Liver (tissue), 8 donors: ENCODE measurements at regions not wholly inside any gene's neighbourhood (a gene's known extent, or its start where the extent isn't known, plus 50 kb on each side); places are given as distances from the start of the nearest gene placed in this dataset.
A peak's percentile ranks its signal among the peaks of the same experiment; 100 is the strongest.

Source experiments
- DNase-seq: peaks from one replicate; pipeline ENCODE4 v3.0.0-alpha.2; 2017; ENCODE audit warnings: low spot score
- H3K27ac ChIP-seq, 2 donors: one replicate each; pipeline ENCODE4 v1.7.0; 2013; ENCODE audit warnings: inconsistent platforms in 2 of 2, low read length in 2 of 2, control low read depth in 1 of 2, low read depth in 1 of 2, mild to moderate bottlenecking in 1 of 2
- H3K27me3 ChIP-seq, 4 donors: one replicate each; pipeline versions ENCODE4 v1.6.1 to v1.7.0; 2013; ENCODE audit warnings: low read length in 3 of 4, inconsistent platforms in 1 of 4, mild to moderate bottlenecking in 1 of 4, moderate library complexity in 1 of 4; ENCODE audit not compliant: control insufficient read depth in 4 of 4, insufficient read depth in 4 of 4
- H3K36me3 ChIP-seq, 4 donors: one replicate each; pipeline versions ENCODE4 v1.6.1 to v1.7.0; 2013; ENCODE audit warnings: low read length in 3 of 4, mild to moderate bottlenecking in 3 of 4, low read depth in 1 of 4, moderate library complexity in 1 of 4; ENCODE audit not compliant: control insufficient read depth in 4 of 4, insufficient read depth in 3 of 4
- H3K4me1 ChIP-seq, 4 donors: one replicate each; pipeline versions ENCODE4 v1.6.1 to v1.7.0; 2013; ENCODE audit warnings: low read length in 3 of 4, mild to moderate bottlenecking in 3 of 4, moderate library complexity in 1 of 4; ENCODE audit not compliant: control insufficient read depth in 4 of 4, insufficient read depth in 4 of 4
- H3K4me3 ChIP-seq, 3 donors: one replicate each; pipeline versions ENCODE4 v1.6.1 to v1.7.0; 2013; ENCODE audit warnings: low read length in 3 of 3, control low read depth in 1 of 3, low read depth in 1 of 3, mild to moderate bottlenecking in 1 of 3
- H3K9ac ChIP-seq, 2 donors: one replicate each; pipeline ENCODE4 v1.7.0; 2013; ENCODE audit warnings: low read length in 2 of 2, mild to moderate bottlenecking in 2 of 2, moderate library complexity in 2 of 2, control low read depth in 1 of 2, low read depth in 1 of 2
- H3K9me3 ChIP-seq, 4 donors: one replicate each; pipeline versions ENCODE4 v1.6.1 to v1.7.0; 2013; ENCODE audit warnings: low read length in 3 of 4; ENCODE audit not compliant: control insufficient read depth in 4 of 4
- ATF3 ChIP-seq: IDR thresholded peaks from 2 replicates; pipeline ENCODE4 v1.6.1; 2016; ENCODE audit warnings: antibody characterized with exemption
- CTCF ChIP-seq: fragments of 150-350 bp; IDR thresholded peaks from 2 replicates; pipeline ENCODE4 v1.5.1; 2017; ENCODE audit warnings: improper control_type of control experiment, low read depth, low read length; ENCODE audit not compliant: missing input control
- EGR1 ChIP-seq, 2 donors: IDR thresholded peaks; 2 replicates each; pipeline ENCODE4 v1.6.1; 2016 to 2018; ENCODE audit warnings: antibody characterized with exemption in 2 of 2, low read depth in 2 of 2
- FOXA1 ChIP-seq: IDR thresholded peaks from 2 replicates; pipeline ENCODE4 v1.6.1; 2016; ENCODE audit warnings: antibody characterized with exemption
- FOXA2 ChIP-seq: IDR thresholded peaks from 2 replicates; pipeline ENCODE4 v1.6.1; 2016; ENCODE audit warnings: antibody characterized with exemption
- GABPA ChIP-seq, 2 donors: IDR thresholded peaks in 1 of 2; conservative IDR thresholded peaks in 1 of 2; 2 replicates each; pipeline ENCODE4 v1.6.1; 2016; ENCODE audit warnings: antibody characterized with exemption in 2 of 2, mild to moderate bottlenecking in 1 of 2, moderate library complexity in 1 of 2
- HNF4A ChIP-seq, 2 donors: conservative IDR thresholded peaks; 2 replicates each; pipeline ENCODE4 v1.6.1; 2016; ENCODE audit warnings: antibody characterized with exemption in 2 of 2, mild to moderate bottlenecking in 2 of 2
- HNF4G ChIP-seq: IDR thresholded peaks from 2 replicates; pipeline ENCODE4 v1.6.1; 2016; ENCODE audit warnings: antibody characterized with exemption
- MAX ChIP-seq: IDR thresholded peaks from 2 replicates; pipeline ENCODE4 v1.6.1; 2016; ENCODE audit warnings: antibody characterized with exemption
- NR2F2 ChIP-seq: IDR thresholded peaks from 2 replicates; pipeline ENCODE4 v1.6.1; 2016; ENCODE audit warnings: antibody characterized with exemption
- REST ChIP-seq: IDR thresholded peaks from 2 replicates; pipeline ENCODE4 v1.6.1; 2016; ENCODE audit warnings: antibody characterized with exemption, mild to moderate bottlenecking
- RXRA ChIP-seq, 2 donors: IDR thresholded peaks; 2 replicates each; pipeline ENCODE4 v1.6.1; 2017 to 2018; ENCODE audit warnings: antibody characterized with exemption in 2 of 2, mild to moderate bottlenecking in 1 of 2
- TAF1 ChIP-seq: conservative IDR thresholded peaks from 2 replicates; pipeline ENCODE4 v1.6.1; 2016; ENCODE audit warnings: antibody characterized with exemption, mild to moderate bottlenecking
- YY1 ChIP-seq: IDR thresholded peaks from 2 replicates; pipeline ENCODE4 v1.6.1; 2016; ENCODE audit warnings: antibody characterized with exemption, mild to moderate bottlenecking
- ZBTB33 ChIP-seq: IDR thresholded peaks from 2 replicates; pipeline ENCODE4 v1.6.1; 2016; ENCODE audit warnings: antibody characterized with exemption
- WGBS: extraction: QIAGEN DNeasy Blood & Tissue Kit; methylation state at CpG from one replicate; pipeline ENCODE4 v1.1.7; 2013; 5-methylcytosine and 5-hydroxymethylcytosine counted together
- donor health status: healthy.
- donor health status: healthy.
- donor health status: healthy.
- donor health status: healthy.
- donor health status: healthy.

- no peak overlapping the region for H3K4me3 ChIP-seq
- no peaks in the 10 kb centered on the region for H3K4me1 ChIP-seq
- 86% methylated on average over 2 of the region's 2 CpGs for WGBS
- TF ChIP-seq NR2F2 (no peak), FOXA1 (no peak), ATF3 (no peak), FOXA2 (no peak), MAX (no peak), HNF4G (no peak), RXRA (IDR thresholded peaks at IDR 0.05) (no peak), CTCF (no peak), ZBTB33 (no peak), REST (no peak), EGR1 (IDR thresholded peaks at IDR 0.05; ENCODE audit: low read depth in 2 of 2) (no peak), TAF1 (no peak), GABPA (IDR thresholded peaks at IDR 0.05 in 1 of 2, conservative IDR thresholded peaks at IDR 0.05 in 1 of 2) (no peak), YY1 (no peak), HNF4A (conservative IDR thresholded peaks at IDR 0.05) (no peak)
- H3K9me3 ChIP-seq, result no peaks in the 10 kb centered on the region
- no peak for DNase-seq
- H3K36me3 ChIP-seq, result no peaks in the 10 kb centered on the region
- H3K9ac ChIP-seq, result no peak overlapping the region
- no peaks in the 10 kb centered on the region for H3K27me3 ChIP-seq
- H3K27ac ChIP-seq, result no peak overlapping the region
Measured at GRCh38 chr5:21209409-21209808, 1221.4 kb upstream of the CDH18 start.

GRCh38 chr5:21199087-21199486 is 1211.1 kb upstream of the CDH18 start:
- Histone ChIP-seq H3K9ac (no peak overlapping the region), H3K27ac (no peak overlapping the region), H3K4me1 (no peaks in the 10 kb centered on the region), H3K4me3 (no peak overlapping the region), H3K27me3 (no peaks in the 10 kb centered on the region), H3K36me3 (no peaks in the 10 kb centered on the region), H3K9me3 (no peaks in the 10 kb centered on the region)
- 82% methylated on average over 2 of the region's 2 CpGs for WGBS
- TF ChIP-seq HNF4A (conservative IDR thresholded peaks at IDR 0.05) (peak in 1 of 2 donors; percentile 23), NR2F2 (no peak), EGR1 (IDR thresholded peaks at IDR 0.05; ENCODE audit: low read depth in 2 of 2) (no peak)
- DNase-seq, result no peak
